ENCODE measurements at regions not wholly inside any gene's neighbourhood (a gene's known extent, or its start where the extent isn't known, plus 50 kb on each side); places are given as distances from the start of the nearest gene placed in this dataset.

DNA sequence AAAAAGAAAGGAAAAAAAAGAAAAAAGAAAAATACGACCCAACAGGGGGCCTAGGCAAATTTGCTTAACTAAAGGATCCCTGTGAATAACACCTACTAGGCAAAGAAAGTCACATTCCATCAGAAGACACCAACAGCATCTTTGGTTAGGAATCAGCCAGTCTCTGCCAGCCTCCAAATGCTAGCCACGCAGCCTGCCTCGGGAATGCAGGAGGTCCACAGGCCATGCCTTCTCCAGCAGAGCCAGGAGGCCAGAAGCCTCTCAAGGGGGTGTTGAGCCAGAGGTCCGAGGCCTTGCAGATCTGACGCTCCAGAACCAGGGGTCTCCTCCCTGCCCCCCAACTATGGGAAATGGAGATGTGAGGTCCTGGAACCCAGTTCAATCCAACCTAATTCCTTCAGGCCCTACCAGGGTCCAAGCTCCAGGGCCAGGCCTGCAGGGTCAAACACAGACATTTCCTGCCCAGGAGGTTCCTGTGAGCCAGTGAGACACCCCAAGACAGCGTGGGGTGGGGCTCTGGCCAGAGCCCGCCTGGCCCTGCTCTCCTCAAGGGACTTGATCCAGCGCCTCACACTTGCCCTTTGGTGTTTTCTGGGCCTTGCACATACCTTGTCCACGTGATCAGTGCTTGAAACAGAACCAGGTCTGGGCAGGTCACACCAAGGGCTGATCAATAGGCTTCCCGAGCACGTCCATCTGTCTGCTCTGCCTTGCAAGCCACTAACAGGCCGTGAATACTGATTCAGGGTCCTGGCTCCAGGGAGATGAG is 289.6 kb upstream of the ID2 start:
- no peak for DNase-seq

DNA sequence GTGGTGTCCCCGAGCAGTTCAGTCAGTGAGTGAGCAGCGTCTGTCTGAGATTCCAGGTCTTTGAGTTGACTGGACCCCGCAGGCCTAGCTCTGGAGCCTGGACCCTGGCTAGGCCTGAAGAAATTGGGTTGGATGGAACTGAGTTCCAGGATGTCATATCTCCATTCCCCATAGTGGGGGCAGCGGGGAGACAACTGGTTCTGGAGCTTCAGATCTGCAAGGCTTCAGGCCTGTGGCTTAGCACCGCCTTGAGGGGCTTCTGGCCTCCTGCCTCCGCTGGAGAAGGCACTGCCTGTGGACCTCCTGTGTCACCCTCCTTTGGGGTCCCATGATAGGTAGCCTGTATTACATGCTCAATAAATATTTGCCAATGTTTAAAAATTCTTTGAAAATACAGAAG is 288.4 kb upstream of the ID2 start:
- DNase-seq: no peak

DNA sequence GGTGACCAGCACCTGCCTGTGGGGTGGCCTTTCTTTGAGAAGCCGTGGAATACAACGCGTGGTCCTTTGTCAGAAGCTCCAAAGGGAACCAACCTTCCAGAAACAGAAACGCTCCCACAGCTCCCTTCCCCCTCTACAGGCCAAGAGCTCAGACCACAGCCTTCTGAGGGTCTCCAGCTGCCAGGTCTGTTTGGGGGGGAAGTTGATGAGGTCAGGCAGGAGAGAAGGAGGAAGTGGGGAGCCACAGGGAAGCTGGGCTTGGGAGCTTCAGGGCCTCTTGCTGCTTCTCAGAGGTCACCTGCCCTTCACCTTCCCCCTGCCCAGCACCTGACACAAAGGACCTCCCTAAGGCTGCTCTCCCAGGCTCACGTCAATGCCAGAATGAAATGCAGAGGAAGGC is 287.7 kb upstream of the ID2 start:
- peak in 1 of 4 experiments; percentile 63 for DNase-seq

DNA sequence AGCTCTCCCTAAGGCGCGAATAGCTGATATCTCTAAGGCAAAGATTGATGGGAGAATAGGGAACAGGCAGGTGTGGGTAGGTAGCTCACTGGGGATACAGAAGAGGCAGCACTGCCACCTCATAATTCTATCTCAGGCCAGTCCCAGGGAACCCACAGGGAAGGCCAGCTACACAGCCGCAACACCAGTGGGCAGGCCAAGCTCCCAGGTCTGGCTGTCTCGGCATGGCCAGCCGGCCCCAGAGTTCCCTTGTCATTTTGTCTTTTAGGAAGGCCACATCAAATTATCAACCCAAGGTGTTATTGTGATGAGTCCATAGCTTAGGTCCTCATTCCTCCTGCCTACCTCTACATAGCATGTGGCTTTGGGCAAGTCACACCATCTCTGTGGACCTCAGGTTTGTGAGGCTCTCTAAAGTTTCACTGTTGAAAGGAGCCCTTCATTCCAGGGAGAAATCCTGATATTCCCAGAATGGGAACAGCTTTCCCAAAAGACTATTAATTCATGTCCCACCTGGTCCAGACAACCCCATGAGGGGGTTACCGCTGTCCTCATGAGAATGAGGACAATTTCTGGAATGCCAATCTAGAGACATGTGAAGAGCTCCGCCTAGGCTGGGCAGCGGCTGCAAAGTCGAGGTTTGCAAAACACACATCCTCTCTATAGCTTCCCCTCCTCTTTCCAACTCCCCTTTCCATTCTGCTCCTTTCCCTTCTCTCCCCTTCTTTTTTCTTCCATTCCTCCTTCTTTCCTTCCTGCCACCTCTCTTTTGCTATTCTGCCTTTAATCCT is 287.1 kb upstream of the ID2 start:
- DNase-seq: peak in 1 of 4 experiments; percentile 14

DNA sequence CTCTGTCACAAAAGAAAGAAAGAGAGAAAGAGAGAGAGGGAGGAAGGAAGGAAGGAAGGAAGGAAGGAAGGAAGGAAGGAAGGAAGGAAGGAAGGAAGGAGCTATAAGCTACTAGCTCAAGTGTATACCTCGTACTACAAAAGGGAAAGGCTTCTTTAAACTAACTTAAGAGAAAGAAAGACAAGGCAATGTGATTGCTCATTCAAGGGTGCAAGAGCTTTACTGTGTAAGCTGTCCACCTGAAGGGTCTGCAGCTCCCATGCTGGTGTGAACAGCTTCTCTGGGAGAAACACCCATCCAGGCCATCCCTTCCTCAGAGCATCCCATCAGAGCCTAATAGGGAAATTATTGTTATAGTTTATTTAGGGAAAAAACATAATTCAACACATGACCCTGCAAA is 286.1 kb upstream of the ID2 start:
- no peak for DNase-seq

DNA sequence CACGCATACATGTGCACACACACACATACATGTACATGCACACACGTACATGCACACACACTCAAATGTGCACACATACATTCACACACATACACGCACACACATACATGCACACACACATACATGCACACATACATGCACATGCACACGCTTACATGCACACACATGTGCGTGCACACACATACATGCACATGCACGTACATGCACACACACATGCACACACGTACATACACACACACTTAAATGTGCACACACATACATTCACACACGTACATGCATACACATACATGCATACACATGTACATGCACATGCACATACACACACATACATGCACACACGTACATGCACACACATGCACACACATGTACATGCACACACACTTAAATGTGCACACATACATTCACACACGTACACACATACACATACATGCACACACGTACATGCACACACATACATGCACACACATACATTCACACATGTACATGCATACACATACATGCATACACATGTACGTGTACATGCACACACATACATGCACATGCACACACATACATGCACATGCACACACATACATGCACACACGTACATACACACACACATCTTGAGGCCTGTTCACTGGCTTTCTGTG is 283.7 kb upstream of the ID2 start:
- no peak for DNase-seq

DNA sequence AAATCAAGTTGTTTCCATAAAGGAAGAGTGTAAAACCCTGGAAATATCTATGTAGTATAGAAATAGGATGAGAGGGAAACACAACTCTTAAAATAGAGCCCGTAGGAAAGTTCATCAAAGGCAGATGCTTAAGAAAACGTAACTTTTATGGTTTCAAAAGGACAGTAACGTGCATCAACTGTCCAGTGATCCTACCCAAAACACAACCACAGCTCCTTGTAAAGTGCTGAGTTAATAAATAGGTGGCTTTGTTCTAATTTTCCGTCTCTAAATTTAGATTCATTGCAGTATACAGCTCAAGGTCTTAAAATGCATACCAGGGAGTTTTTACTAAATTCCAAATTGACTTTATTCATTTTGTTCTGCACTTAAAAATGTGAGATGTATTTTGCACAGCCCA is 282.1 kb upstream of the ID2 start:
- no peak for DNase-seq

GRCh38 chr2:8400196-8400595 is 281.7 kb upstream of the ID2 start:
- DNase-seq: no peak

GRCh38 chr2:8402222-8402621 is 279.6 kb upstream of the ID2 start:
- no peak for DNase-seq

GRCh38 chr2:8403876-8404275 is 278.0 kb upstream of the ID2 start:
- no peak for DNase-seq

GRCh38 chr2:8405334-8405733 is 276.5 kb upstream of the ID2 start:
- no peak for DNase-seq

DNA sequence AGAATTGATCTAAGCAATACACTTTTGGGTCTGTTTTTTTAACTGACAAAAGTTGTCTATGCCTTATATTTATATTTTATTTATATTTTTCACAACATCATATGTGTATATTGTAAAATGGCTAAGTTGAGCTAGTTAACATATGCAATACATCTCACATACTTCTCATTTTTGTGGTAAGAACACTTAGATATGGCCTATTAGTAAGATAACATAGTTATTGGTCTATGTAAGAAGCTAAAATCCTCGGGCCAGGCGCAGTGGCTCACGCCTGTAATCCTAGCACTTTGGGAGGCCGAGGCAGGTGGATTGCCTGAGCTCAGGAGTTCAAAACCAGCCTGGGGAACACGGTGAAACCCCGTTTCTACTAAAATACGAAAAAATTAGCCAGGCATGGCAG is 275.6 kb upstream of the ID2 start:
- no peak for DNase-seq

- no peak for DNase-seq
Observed at GRCh38 chr2:8407332-8407731, 274.5 kb upstream of the ID2 start.

DNA sequence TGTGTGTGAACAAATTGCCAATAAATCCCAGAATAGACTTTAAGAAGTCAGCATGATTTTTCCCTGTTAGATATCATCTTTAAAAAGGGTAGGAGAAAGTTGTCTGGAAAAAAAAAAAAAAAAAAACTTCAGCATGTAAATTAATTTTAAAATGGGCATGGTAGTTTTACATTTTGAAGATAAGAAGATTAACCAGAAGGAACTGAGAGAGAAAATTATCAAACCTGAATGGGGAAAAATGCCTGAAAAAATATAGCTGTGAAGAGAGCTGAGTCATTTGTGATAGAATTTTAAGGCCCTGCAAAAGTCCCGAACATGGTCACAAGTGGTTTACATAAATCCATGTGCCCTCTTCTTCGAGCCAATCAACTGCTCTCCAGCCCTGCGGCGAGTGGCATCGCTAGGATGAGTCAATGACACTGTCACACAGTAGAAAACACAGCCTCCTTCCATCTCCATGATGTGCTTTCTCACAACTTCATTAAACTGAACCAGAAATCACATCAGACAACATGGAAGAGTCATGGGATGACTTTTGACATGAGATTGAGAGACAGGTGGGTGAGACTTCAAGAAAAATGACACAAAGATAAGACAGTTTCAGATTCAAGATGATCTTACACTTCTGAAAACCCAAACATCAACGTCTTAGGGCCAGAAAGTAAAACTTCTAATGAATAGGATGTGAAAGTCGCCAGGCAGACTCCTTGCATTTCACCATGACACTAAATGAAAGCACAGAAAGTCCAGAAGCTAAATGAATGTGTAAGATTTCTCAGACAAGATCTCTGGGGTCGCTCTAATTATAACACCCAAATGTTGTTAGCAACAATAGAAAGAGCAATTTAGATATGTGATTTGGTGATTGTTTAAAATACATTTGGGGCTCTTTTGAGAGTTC is 273.0 kb upstream of the ID2 start:
- DNase-seq: peak; percentile 46 to 83 (median 56)

GRCh38 chr2:8409461-8410260 is 272.2 kb upstream of the ID2 start:
- DNase-seq: peak; percentile 37 to 78 (median 48)

DNA sequence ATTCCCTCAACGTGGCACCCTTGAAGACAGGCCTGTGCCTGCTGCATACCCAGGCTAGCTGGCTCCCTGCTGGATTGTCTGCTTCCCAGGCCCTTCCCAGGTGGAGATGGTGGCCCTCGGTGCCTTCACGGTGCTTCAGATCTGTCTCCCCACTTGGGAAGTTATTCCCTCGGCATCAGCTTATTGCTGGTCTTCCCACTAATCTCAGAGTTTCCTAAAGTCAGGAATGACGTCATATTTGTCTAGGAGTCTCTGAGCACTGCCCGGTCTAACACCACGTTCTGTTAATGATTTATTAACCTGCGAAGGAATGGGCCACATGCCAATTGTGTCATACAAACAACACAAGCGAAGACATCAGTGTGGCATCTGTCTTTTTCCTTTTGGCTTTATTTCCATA is 269.8 kb upstream of the ID2 start:
- no peak for DNase-seq

DNA sequence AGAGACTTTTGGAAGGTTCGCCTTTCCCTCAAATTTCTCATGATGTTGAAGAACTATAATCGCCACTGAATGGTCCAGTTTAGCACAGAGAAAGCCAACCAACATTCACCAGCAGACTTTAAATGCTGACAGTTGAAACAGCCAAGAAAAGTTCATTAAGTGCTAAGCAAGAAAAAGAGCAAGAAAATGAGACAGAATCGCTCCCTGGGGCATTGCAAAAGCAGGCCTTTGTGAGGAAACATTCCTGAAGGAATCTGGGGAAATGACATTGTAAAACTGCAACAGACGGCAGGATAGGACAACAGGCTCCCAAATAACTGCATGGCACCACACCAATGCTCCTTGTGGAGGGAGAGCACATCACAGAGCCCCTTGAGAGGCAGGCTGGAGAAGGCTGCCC is 269.3 kb upstream of the ID2 start:
- peak in 1 of 4 experiments; percentile 50 for DNase-seq

DNA sequence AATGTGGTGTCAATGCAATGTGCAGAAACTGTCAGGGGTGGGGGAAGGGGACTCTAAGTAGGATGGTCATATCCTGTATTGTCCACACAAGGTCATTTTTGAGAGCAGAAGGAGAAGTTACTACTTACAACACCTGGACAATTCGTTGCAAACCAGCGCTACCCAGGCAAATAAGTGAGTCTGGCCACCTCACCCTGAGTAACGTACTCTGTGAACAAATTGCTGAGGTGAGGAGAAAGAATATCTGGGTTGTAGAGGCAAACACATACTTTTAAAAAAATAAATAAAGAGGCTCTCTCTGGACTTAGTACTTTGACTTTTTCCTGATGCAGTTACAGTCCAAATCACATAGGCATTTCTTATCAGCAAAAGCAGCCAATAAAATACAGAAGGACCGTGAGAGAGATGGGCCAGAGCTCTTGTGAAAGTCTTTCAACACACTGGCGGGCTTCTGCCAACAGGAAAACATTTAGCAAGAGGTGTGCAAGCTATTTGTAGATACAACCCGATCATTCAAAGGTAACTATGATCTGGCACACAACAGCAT is 268.2 kb upstream of the ID2 start:
- peak in 3 of 4 experiments; percentile 33 to 84 (median 56) for DNase-seq

- DNase-seq: peak; percentile 17 to 62 (median 33)
Observed at GRCh38 chr2:8414946-8415879, 266.6 kb upstream of the ID2 start.

GRCh38 chr2:8416001-8416571 is 265.8 kb upstream of the ID2 start:
- DNase-seq: no peak

Data from suppressor macrophage (primary cell).